ENCODE measurements at regions not wholly inside any gene's neighbourhood (a gene's known extent, or its start where the extent isn't known, plus 50 kb on each side); places are given as distances from the start of the nearest gene placed in this dataset.

DNA sequence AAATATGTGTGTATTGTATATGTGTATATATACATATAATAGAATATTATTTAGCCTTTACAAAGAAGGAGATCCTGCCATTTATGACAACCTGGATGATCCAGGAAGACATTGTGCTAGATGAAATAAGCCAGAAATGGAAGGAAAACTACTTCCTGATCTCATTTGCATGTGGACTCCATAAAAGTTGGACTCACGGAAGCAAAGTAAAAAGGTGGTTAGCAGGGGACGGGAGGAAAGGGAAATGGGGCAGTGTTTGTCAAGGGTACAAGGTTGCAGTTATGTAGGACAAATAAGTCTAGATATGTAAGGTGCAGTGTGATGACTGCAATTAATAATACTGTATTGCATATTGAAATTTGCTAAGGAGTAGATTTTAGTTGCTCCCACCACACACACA is 331.1 kb upstream of the FSTL5 start:
- H3K4me3 Mint-ChIP-seq: no peak overlapping the region
- H3K27me3 Mint-ChIP-seq (ENCODE audit: insufficient read depth): no peaks in the 10 kb centered on the region
- Histone ChIP-seq H3K4me1 (ENCODE audit: control insufficient read depth, insufficient read depth, low read length) (no peaks in the 10 kb centered on the region), H3K9me3 (ENCODE audit: control insufficient read depth, low read length) (peaks cover 27% of the 10 kb centered on the region), H3K9ac (ENCODE audit: extremely low read depth, low read length, poor library complexity, severe bottlenecking) (no peak overlapping the region), H3K36me3 (ENCODE audit: control insufficient read depth, insufficient read depth, low read length) (no peaks in the 10 kb centered on the region), H3K4me3 (ENCODE audit: low read length) (no peak overlapping the region), H3K27me3 (ENCODE audit: control insufficient read depth, insufficient read depth, low read length, poor library complexity, severe bottlenecking) (no peaks in the 10 kb centered on the region), H3K27ac (ENCODE audit: low read depth, low read length) (no peak overlapping the region)
- 86 to 94% methylated on average over 2 of the region's 2 CpGs for WGBS, 2 experiments (ENCODE audit: insufficient coverage in 1 of 2, insufficient read length in 1 of 2)
- H3K27ac Mint-ChIP-seq: no peak overlapping the region
- H3K36me3 Mint-ChIP-seq (ENCODE audit: low read depth): peaks cover 2% of the 10 kb centered on the region
- no peak for TF ChIP-seq CTCF (conservative IDR thresholded peaks at IDR 0.05)
- H3K4me1 Mint-ChIP-seq: peaks cover 2% of the 10 kb centered on the region
- DNase-seq: no peak
- H3K9me3 Mint-ChIP-seq: peaks cover 31% of the 10 kb centered on the region

DNA sequence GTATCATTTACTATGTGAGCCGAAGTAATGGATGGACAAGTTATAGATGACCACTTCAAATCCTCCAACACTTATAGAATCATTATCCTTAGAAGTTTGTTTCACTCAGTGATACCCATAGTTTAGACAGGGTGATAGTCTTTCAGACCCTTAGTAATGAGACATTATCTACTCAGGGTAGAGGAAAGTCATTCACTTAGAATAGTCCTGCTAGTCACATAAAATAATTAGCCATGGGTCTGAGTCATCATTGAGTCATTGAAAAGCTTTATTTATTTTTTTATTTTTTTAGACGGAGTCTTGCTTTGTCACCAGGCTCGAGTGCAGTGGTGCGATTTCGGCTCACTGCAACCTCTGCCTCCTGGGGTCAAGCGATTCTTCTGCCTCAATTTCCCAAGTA is 321.7 kb upstream of the FSTL5 start:
- Mint-ChIP-seq H3K4me3 (no peak overlapping the region), H3K27ac (no peak overlapping the region), H3K9me3 (peaks cover 17% of the 10 kb centered on the region), H3K36me3 (ENCODE audit: low read depth) (no peaks in the 10 kb centered on the region), H3K27me3 (ENCODE audit: insufficient read depth) (no peaks in the 10 kb centered on the region), H3K4me1 (no peaks in the 10 kb centered on the region)
- Histone ChIP-seq H3K9ac (ENCODE audit: extremely low read depth, low read length, poor library complexity, severe bottlenecking) (no peak overlapping the region), H3K27me3 (ENCODE audit: control insufficient read depth, insufficient read depth, low read length, poor library complexity, severe bottlenecking) (no peaks in the 10 kb centered on the region), H3K4me1 (ENCODE audit: control insufficient read depth, insufficient read depth, low read length) (no peaks in the 10 kb centered on the region), H3K9me3 (ENCODE audit: control insufficient read depth, low read length) (peaks cover 19% of the 10 kb centered on the region), H3K36me3 (ENCODE audit: control insufficient read depth, insufficient read depth, low read length) (no peaks in the 10 kb centered on the region), H3K4me3 (ENCODE audit: low read length) (no peak overlapping the region), H3K27ac (ENCODE audit: low read depth, low read length) (no peak overlapping the region)
- no peak for DNase-seq
- WGBS, 2 experiments (ENCODE audit: insufficient coverage in 1 of 2, insufficient read length in 1 of 2): 94 to 100% methylated on average over 5 of the region's 6 CpGs
- TF ChIP-seq CTCF (conservative IDR thresholded peaks at IDR 0.05): no peak

DNA sequence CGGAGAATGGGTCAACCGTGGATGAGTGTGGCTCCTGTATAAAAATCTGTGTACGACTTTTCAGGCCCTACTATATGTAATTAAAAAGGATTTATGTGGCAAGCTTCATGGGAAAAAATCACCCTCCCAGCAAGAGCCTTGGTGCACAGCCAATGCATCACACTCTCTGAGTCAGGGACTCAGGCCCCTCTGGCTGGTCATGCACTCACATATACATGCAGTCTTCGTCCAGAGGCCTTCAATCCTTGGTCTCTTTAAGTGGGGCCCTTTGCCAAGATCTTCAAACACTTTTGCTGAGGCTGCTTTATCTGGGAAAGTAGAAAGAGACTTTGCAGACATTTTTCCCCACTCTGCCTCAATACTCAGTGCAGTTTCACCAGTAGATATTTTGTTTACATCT is 311.4 kb upstream of the FSTL5 start:
- TF ChIP-seq CTCF (conservative IDR thresholded peaks at IDR 0.05): no peak
- Mint-ChIP-seq H3K4me3 (no peak overlapping the region), H3K27me3 (ENCODE audit: insufficient read depth) (no peaks in the 10 kb centered on the region), H3K9me3 (peaks cover 14% of the 10 kb centered on the region), H3K27ac (no peak overlapping the region), H3K4me1 (no peaks in the 10 kb centered on the region), H3K36me3 (ENCODE audit: low read depth) (no peaks in the 10 kb centered on the region)
- Histone ChIP-seq H3K9ac (ENCODE audit: extremely low read depth, low read length, poor library complexity, severe bottlenecking) (no peak overlapping the region), H3K4me1 (ENCODE audit: control insufficient read depth, insufficient read depth, low read length) (no peaks in the 10 kb centered on the region), H3K27me3 (ENCODE audit: control insufficient read depth, insufficient read depth, low read length, poor library complexity, severe bottlenecking) (no peaks in the 10 kb centered on the region), H3K9me3 (ENCODE audit: control insufficient read depth, low read length) (peaks cover 5% of the 10 kb centered on the region), H3K27ac (ENCODE audit: low read depth, low read length) (no peak overlapping the region), H3K36me3 (ENCODE audit: control insufficient read depth, insufficient read depth, low read length) (no peaks in the 10 kb centered on the region), H3K4me3 (ENCODE audit: low read length) (no peak overlapping the region)
- 85 to 95% methylated on average over 3 to 4 of the region's 4 CpGs for WGBS, 2 experiments (ENCODE audit: insufficient coverage in 1 of 2, insufficient read length in 1 of 2)
- DNase-seq: no peak

All from endodermal cell (in vitro differentiated cells).